HG02678 (cell line): ENCODE measurements at regions not wholly inside any gene's neighbourhood (a gene's known extent, or its start where the extent isn't known, plus 50 kb on each side); places are given as distances from the start of the nearest gene placed in this dataset.

Source experiments
- ATAC-seq: cut with Tn5 transposase; IDR thresholded peaks from one replicate; pipeline ENCODE4 v1.9.1; 2021; ENCODE audit warnings: mild to moderate bottlenecking, moderate library complexity; ENCODE audit not compliant: unreplicated experiment

GRCh38 chr1:38305666-38306065 is 259.1 kb upstream of the POU3F1 start:
- ATAC-seq, result no peak

GRCh38 chr1:38303843-38304242 is 257.2 kb upstream of the POU3F1 start:
- ATAC-seq, result no peak

GRCh38 chr1:38301040-38301439 is 254.4 kb upstream of the POU3F1 start:
- ATAC-seq, result no peak

GRCh38 chr1:38300616-38301015 is 254.0 kb upstream of the POU3F1 start:
- no peak for ATAC-seq

- no peak for ATAC-seq
These were observed 251.2 kb upstream of the POU3F1 start for GRCh38 chr1:38297842-38298241.

GRCh38 chr1:38297246-38297645 is 250.7 kb upstream of the POU3F1 start:
- no peak for ATAC-seq

GRCh38 chr1:38296047-38296446 is 249.5 kb upstream of the POU3F1 start:
- ATAC-seq, result no peak

GRCh38 chr1:38293567-38293966 is 247.0 kb upstream of the POU3F1 start:
- no peak for ATAC-seq

- ATAC-seq, result no peak
These were observed 246.4 kb upstream of the POU3F1 start for GRCh38 chr1:38292969-38293368.

GRCh38 chr1:38291906-38292521 is 245.4 kb upstream of the POU3F1 start:
- ATAC-seq, result no peak

- no peak for ATAC-seq
These were observed 244.7 kb upstream of the POU3F1 start for GRCh38 chr1:38291336-38291735.

GRCh38 chr1:38289034-38289433 is 242.4 kb upstream of the POU3F1 start:
- ATAC-seq, result no peak

GRCh38 chr1:38287547-38287946 is 241.0 kb upstream of the POU3F1 start:
- ATAC-seq, result no peak

- no peak for ATAC-seq
These were observed 240.4 kb upstream of the POU3F1 start for GRCh38 chr1:38287036-38287435.

GRCh38 chr1:38285807-38286530 is 239.4 kb upstream of the POU3F1 start:
- no peak for ATAC-seq

- ATAC-seq, result no peak
These were observed 238.4 kb upstream of the POU3F1 start for GRCh38 chr1:38284953-38285352.

GRCh38 chr1:38283696-38284470 is 237.3 kb upstream of the POU3F1 start:
- no peak for ATAC-seq

GRCh38 chr1:38279148-38279547 is 232.6 kb upstream of the POU3F1 start:
- ATAC-seq, result no peak

GRCh38 chr1:38277646-38278045 is 231.1 kb upstream of the POU3F1 start:
- no peak for ATAC-seq

- ATAC-seq, result no peak
These were observed 229.4 kb upstream of the POU3F1 start for GRCh38 chr1:38275960-38276359.

- no peak for ATAC-seq
These were observed 228.4 kb upstream of the POU3F1 start for GRCh38 chr1:38274974-38275373.

- no peak for ATAC-seq
These were observed 226.7 kb upstream of the POU3F1 start for GRCh38 chr1:38273196-38273804.
